22Rv1 (cell line): ENCODE measurements at regions not wholly inside any gene's neighbourhood (a gene's known extent, or its start where the extent isn't known, plus 50 kb on each side); places are given as distances from the start of the nearest gene placed in this dataset.

Experiments used
- H3K27ac ChIP-seq: fragments of 450-650 bp; 2 replicates; pipeline ENCODE4 v1.5.1; 2017
- ZFX ChIP-seq: fragments of 450-650 bp; IDR thresholded peaks from 2 replicates; pipeline ENCODE4 v1.6.1; 2017; ENCODE audit warnings: antibody characterized with exemption, borderline replicate concordance
- TF ChIP-seq, protein P1 (sequence below): fragments of 450-650 bp; IDR thresholded peaks from 2 replicates; pipeline ENCODE4 v1.5.1; 2017; ENCODE audit warnings: mild to moderate bottlenecking

DNA sequence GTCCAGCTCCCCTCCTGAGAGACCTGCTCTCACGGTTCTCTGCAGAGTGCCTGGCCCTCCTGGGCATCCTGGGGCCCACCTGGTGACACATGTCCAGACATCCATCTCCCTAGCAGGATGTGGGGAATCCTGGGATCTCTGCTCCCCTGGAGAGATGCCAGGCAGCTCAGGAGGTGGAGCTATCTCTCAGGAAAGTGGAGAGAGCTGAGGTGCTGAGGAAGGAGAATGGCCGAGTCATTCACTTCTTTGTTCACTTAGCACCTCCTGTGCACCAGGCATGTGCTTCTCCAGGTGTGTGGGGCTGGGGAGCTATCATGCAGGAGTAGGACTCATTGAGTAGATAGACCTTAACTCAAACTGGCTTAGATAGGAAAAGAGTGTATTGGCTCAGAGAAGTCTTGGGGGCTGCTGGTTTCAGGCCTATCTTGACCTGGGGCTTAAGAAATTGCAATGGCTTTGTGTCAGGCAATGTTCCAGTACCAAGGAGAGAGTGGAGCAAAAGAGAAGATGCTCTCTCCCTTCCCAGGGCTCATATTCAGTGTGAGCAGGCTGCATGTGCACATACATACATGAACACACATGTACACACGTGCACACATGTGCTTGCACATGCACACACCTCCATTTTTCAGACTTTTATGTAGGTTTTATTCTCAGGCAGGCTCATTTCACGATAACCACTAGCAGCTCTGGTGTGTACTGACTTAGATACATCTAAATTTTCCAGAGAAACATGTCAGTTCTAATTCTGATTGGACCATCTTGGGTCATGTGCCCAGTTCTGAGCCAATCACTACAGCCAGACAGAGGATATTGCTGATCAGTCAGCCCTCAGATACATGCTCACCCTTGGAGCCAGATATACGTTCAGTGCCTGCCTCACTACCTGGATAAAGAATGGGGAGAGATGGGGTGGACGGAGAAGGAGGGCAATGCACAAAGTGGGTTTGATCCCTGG is 437.6 kb downstream of the PTPRU start:
- no peak overlapping the region for H3K27ac ChIP-seq
- TF ChIP-seq, protein P1, sequence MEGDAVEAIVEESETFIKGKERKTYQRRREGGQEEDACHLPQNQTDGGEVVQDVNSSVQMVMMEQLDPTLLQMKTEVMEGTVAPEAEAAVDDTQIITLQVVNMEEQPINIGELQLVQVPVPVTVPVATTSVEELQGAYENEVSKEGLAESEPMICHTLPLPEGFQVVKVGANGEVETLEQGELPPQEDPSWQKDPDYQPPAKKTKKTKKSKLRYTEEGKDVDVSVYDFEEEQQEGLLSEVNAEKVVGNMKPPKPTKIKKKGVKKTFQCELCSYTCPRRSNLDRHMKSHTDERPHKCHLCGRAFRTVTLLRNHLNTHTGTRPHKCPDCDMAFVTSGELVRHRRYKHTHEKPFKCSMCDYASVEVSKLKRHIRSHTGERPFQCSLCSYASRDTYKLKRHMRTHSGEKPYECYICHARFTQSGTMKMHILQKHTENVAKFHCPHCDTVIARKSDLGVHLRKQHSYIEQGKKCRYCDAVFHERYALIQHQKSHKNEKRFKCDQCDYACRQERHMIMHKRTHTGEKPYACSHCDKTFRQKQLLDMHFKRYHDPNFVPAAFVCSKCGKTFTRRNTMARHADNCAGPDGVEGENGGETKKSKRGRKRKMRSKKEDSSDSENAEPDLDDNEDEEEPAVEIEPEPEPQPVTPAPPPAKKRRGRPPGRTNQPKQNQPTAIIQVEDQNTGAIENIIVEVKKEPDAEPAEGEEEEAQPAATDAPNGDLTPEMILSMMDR = no peak
- no peak for TF ChIP-seq ZFX

DNA sequence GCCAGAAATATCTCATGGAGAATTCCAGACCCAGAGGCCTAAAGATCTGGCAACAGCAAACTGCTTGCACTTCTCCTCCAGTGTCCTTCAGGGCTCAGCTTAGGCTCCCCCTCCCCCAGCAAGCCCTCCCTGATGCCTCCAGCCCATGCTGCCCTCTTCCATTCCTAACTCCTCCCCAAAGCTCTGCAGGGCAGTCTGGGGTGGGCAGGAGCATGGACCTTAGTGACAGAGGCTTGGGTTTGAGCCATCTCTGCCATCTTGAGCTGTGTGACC is 436.8 kb downstream of the PTPRU start:
- no peak for TF ChIP-seq ZFX
- TF ChIP-seq, protein P1 = no peak
- no peak overlapping the region for H3K27ac ChIP-seq

DNA sequence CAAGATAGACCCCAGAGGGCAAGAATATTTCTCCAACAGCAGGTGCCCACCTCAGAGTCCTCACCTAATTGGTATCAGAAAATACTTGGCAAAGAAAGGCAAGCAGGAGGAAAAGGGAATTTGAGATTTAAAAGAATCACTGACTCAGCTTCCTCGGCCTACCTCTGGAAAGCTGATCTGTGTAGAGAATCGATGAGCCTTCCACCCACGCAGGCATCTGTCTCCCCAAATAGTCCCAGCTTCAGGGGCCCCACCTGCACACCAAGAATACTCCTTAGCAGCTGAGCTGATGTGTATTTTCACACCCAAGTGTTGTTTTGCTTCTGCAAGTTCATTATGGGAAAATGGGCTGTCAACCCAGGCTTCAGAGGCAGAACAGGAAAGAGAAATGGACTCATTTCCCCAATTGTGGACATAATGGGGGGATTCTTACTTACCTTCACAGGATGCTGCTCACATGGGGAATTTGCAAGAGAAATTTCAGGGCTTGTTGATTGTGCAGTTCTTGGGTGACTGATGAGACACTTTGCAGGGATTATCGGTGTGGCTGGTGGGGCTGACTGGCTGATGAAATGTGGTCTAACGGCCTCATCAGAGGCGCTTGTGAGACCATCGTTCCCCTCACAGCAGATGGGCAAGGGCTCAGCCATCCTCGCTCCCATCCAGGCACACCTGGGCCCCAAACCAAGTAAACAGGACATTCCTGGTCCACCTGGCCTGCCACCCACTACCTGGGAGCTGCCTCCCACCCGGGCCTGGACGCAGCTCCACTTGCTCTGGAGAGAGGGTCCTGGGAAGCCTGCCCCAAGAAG is 436.3 kb downstream of the PTPRU start:
- no peak overlapping the region for H3K27ac ChIP-seq
- no peak for TF ChIP-seq ZFX
- TF ChIP-seq, protein P1 = no peak

DNA sequence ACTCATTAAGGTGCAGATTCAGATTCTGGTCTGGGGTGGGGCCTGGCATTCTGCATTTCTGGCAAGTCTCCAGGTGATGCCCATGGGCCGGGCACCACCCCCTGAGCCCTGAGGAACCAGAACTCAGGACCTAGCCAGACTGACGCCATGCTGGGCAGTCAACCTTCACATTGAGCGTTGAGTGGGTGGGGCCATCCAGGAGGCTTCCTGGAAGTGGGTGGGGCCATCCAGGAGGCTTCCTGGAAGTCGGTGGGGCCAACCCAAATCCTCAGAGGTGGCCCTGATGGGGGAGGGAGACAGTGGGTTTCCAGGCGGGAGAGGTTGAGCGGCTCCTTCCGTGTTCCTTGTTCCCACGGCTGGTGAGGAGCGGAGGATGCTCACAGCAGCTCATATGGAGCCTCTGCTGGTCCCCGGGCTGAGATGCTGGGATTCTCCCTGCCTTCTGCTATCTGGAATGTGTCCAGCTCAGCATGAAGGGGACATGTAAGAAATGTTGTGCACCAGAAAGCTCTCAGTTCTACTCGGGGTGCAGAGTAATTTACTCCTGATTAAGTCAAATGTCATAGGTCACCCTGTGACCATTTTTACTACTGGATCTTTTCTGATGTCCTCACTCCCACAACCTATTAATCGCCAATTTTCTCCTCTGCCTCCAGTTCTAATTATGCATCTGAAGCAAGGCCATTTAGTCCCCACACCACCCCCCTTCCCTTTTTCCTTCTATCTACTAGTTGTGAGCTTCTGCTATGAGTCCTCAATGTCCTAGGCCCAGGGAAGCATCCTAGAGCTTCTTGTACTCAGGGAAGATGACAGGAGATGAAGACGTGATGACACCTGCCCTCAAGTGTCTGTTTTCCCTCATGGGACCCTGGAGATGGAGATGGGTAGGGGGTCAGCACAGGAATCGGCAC is 435.4 kb downstream of the PTPRU start:
- H3K27ac ChIP-seq = no peak overlapping the region
- TF ChIP-seq, protein P1 = no peak
- no peak for TF ChIP-seq ZFX

DNA sequence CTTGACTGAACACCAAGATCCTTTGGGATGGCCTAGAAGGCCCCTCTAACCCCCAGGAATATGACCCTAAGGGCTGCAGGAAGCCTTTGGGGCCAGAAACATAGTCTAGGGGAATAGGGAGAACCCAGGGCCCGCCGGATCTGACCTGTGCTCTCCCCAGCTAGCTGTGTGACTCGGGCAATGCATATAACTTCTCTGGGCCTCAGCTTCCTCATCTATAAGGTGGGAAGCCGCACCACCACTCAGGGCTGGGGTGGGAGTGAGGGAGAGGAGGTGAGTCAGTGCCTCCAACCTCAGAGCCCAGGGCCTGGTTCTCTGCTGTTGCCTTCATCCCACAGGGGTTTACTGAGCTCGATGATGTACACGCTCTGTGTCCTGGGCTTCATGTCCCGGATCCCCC is 434.4 kb downstream of the PTPRU start:
- H3K27ac ChIP-seq = no peak overlapping the region
- no peak for TF ChIP-seq ZFX
- TF ChIP-seq, protein P1 = no peak

DNA sequence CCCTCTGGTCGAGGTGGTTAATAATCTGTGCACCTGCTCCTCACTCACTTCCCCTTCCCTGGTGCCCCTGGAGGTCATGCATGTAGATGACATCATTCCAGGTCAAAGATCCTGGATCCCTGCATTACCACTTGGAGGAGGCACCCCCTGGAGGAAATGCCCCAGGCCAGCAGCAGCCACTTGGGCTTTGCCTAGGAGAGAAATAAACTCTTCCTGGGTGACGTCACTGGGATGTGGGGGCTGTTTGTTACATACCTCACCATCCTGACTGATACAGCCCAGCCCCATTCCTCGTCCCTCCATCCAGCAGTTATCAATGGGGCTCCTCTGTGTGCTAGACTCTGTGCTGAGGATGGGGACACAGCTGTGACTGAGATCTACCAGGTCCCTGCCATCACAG is 433.6 kb downstream of the PTPRU start:
- no peak overlapping the region for H3K27ac ChIP-seq
- TF ChIP-seq, protein P1 = no peak
- TF ChIP-seq ZFX = no peak
